HUES6 (cell line): ENCODE measurements at regions not wholly inside any gene's neighbourhood (a gene's known extent, or its start where the extent isn't known, plus 50 kb on each side); places are given as distances from the start of the nearest gene placed in this dataset.
"Not testable (repeated sequence)": the region's sequence is repeated elsewhere in the genome, so short reads cannot be mapped to it uniquely, and the experiment has no call there.

Source experiments
- H3K27ac ChIP-seq: 2 replicates; pipeline ENCODE4 v1.7.0; 2013; ENCODE audit warnings: low read depth, mild to moderate bottlenecking, low read length, inconsistent platforms
- H3K27me3 ChIP-seq: 2 replicates; pipeline ENCODE4 v1.6.1; 2013; ENCODE audit warnings: low read length; ENCODE audit not compliant: control insufficient read depth, insufficient read depth
- H3K36me3 ChIP-seq: 2 replicates; pipeline ENCODE4 v1.6.1; 2013; ENCODE audit warnings: low read length; ENCODE audit not compliant: control insufficient read depth, insufficient read depth
- H3K4me1 ChIP-seq: 2 replicates; pipeline ENCODE4 v1.6.1; 2013; ENCODE audit warnings: low read length; ENCODE audit not compliant: control insufficient read depth, insufficient read depth
- H3K4me3 ChIP-seq: 2 replicates; pipeline ENCODE4 v1.5.1; 2013; ENCODE audit warnings: low read depth, low read length
- H3K9ac ChIP-seq: one replicate; pipeline ENCODE4 v1.6.1; 2013; ENCODE audit warnings: mild to moderate bottlenecking, low read length
- H3K9me3 ChIP-seq: 2 replicates; pipeline ENCODE4 v1.6.1; 2013; ENCODE audit warnings: low read depth, low read length; ENCODE audit not compliant: control insufficient read depth, insufficient read depth

- H3K36me3 ChIP-seq, result no peaks in the 10 kb centered on the region
- H3K9ac ChIP-seq, result no peak overlapping the region
- H3K27me3 ChIP-seq, result no peaks in the 10 kb centered on the region
- no peak overlapping the region for H3K27ac ChIP-seq
- H3K4me1 ChIP-seq, result no peaks in the 10 kb centered on the region
- no peaks in the 10 kb centered on the region for H3K9me3 ChIP-seq
- H3K4me3 ChIP-seq, result no peak overlapping the region
Observed at GRCh38 chr6:113010196-113010989, 663.3 kb downstream of the RFPL4B start.

GRCh38 chr6:113011389-113011788 is 664.3 kb downstream of the RFPL4B start:
- Histone ChIP-seq H3K36me3 (no peaks in the 10 kb centered on the region), H3K9ac (no peak overlapping the region), H3K27ac (no peak overlapping the region), H3K4me3 (no peak overlapping the region), H3K27me3 (no peaks in the 10 kb centered on the region), H3K9me3 (no peaks in the 10 kb centered on the region), H3K4me1 (no peaks in the 10 kb centered on the region)

- Histone ChIP-seq H3K36me3 (no peaks in the 10 kb centered on the region), H3K9me3 (no peaks in the 10 kb centered on the region), H3K27me3 (no peaks in the 10 kb centered on the region), H3K4me3 (no peak overlapping the region), H3K27ac (no peak overlapping the region), H3K9ac (no peak overlapping the region), H3K4me1 (no peaks in the 10 kb centered on the region)
Observed at GRCh38 chr6:113011801-113012200, 664.7 kb downstream of the RFPL4B start.

GRCh38 chr6:113015249-113015648 is 668.1 kb downstream of the RFPL4B start:
- no peaks in the 10 kb centered on the region for H3K9me3 ChIP-seq
- H3K4me3 ChIP-seq, result no peak overlapping the region
- peaks cover 7% of the 10 kb centered on the region; the same call in 1 of the 2 replicates for H3K4me1 ChIP-seq
- H3K9ac ChIP-seq, result no peak overlapping the region
- H3K27me3 ChIP-seq, result no peaks in the 10 kb centered on the region
- H3K27ac ChIP-seq, result no peak overlapping the region
- H3K36me3 ChIP-seq, result no peaks in the 10 kb centered on the region

GRCh38 chr6:113017353-113017752 is 670.2 kb downstream of the RFPL4B start:
- Histone ChIP-seq H3K27ac (no peak overlapping the region), H3K4me1 (peaks cover 7% of the 10 kb centered on the region; the same call in 1 of the 2 replicates)

GRCh38 chr6:113018351-113019151 is 671.4 kb downstream of the RFPL4B start:
- Histone ChIP-seq H3K36me3 (no peaks in the 10 kb centered on the region), H3K4me1 (peaks cover 7% of the 10 kb centered on the region; the same call in 1 of the 2 replicates), H3K27me3 (no peaks in the 10 kb centered on the region), H3K9me3 (no peaks in the 10 kb centered on the region), H3K27ac (peak overlapping the region; percentile 45; the same call in 1 of the 2 replicates), H3K9ac (no peak overlapping the region), H3K4me3 (no peak overlapping the region)

More at GRCh38 chr6:113017353-113017752, 670.2 kb downstream of the RFPL4B start:
- H3K9ac ChIP-seq, result no peak overlapping the region
- H3K9me3 ChIP-seq, result no peaks in the 10 kb centered on the region
- H3K4me3 ChIP-seq, result no peak overlapping the region
- H3K36me3 ChIP-seq, result no peaks in the 10 kb centered on the region
- H3K27me3 ChIP-seq, result no peaks in the 10 kb centered on the region

- no peaks in the 10 kb centered on the region for H3K36me3 ChIP-seq
- H3K27me3 ChIP-seq, result no peaks in the 10 kb centered on the region
- H3K4me3 ChIP-seq, result no peak overlapping the region
- H3K9ac ChIP-seq, result no peak overlapping the region
- no peaks in the 10 kb centered on the region for H3K9me3 ChIP-seq
- peak overlapping the region; percentile 45; the same call in 1 of the 2 replicates for H3K27ac ChIP-seq
- H3K4me1 ChIP-seq, result peaks cover 7% of the 10 kb centered on the region; the same call in 1 of the 2 replicates
Observed at GRCh38 chr6:113019176-113019575, 672.0 kb downstream of the RFPL4B start.

GRCh38 chr6:113027780-113028179 is 680.6 kb downstream of the RFPL4B start:
- no peak overlapping the region for H3K27ac ChIP-seq
- H3K4me3 ChIP-seq, result no peak overlapping the region
- H3K9ac ChIP-seq, result no peak overlapping the region
- H3K4me1 ChIP-seq, result peaks cover 12% of the 10 kb centered on the region; the same call in 1 of the 2 replicates
- no peaks in the 10 kb centered on the region for H3K9me3 ChIP-seq
- H3K36me3 ChIP-seq, result no peaks in the 10 kb centered on the region
- no peaks in the 10 kb centered on the region for H3K27me3 ChIP-seq

- not testable (repeated sequence) for H3K9ac ChIP-seq, H3K27me3 ChIP-seq, H3K9me3 ChIP-seq, H3K27ac ChIP-seq, H3K36me3 ChIP-seq, H3K4me3 ChIP-seq
- H3K4me1 ChIP-seq, result peaks cover 12% of the 10 kb centered on the region; the same call in 1 of the 2 replicates
Observed at GRCh38 chr6:113029161-113029560, 682.0 kb downstream of the RFPL4B start.

GRCh38 chr6:113031591-113032238 is 684.6 kb downstream of the RFPL4B start:
- Histone ChIP-seq H3K9ac (no peak overlapping the region), H3K9me3 (no peaks in the 10 kb centered on the region), H3K4me3 (no peak overlapping the region), H3K36me3 (no peaks in the 10 kb centered on the region), H3K27ac (no peak overlapping the region), H3K27me3 (no peaks in the 10 kb centered on the region), H3K4me1 (peaks cover 12% of the 10 kb centered on the region; the same call in 1 of the 2 replicates)
